Upper lobe of left lung (tissue), 6 donors: ENCODE measurements at regions not wholly inside any gene's neighbourhood (a gene's known extent, or its start where the extent isn't known, plus 50 kb on each side); places are given as distances from the start of the nearest gene placed in this dataset.
"Not testable (repeated sequence)": the region's sequence is repeated elsewhere in the genome, so short reads cannot be mapped to it uniquely, and the experiment has no call there.

Experiments
- ATAC-seq, 2 donors: fragments of 200-7000 bp; cut with Tn5 transposase; one replicate each; pipeline ENCODE4 v1.9.1; 2022; ENCODE audit warnings: mild to moderate bottlenecking in 2 of 2, moderate library complexity in 2 of 2; ENCODE audit not compliant: low FRiP score in 2 of 2
- DNase-seq, 2 donors: peaks; one replicate each; pipeline ENCODE4 v3.0.0-alpha.2; 2019 to 2020
- H3K27ac ChIP-seq, 4 donors: fragments of 200-600 bp; sonication (generic); one replicate each; pipeline ENCODE4 v1.5.1; 2016 to 2019
- H3K27me3 ChIP-seq, 4 donors: fragments of 200-600 bp; sonication (generic); one replicate each; pipeline ENCODE4 v1.5.1; 2017 to 2019
- H3K36me3 ChIP-seq, 4 donors: fragments of 200-600 bp; sonication (generic); one replicate each; pipeline ENCODE4 v1.5.1; 2016 to 2019
- H3K4me1 ChIP-seq, 4 donors: fragments of 200-600 bp; sonication (generic); one replicate each; pipeline ENCODE4 v1.5.1; 2018 to 2019
- H3K4me3 ChIP-seq, 4 donors: fragments of 200-600 bp; sonication (generic); one replicate each; pipeline ENCODE4 v1.5.1; 2017 to 2019; ENCODE audit warnings: mild to moderate bottlenecking in 2 of 4, moderate library complexity in 1 of 4
- H3K9me3 ChIP-seq, 4 donors: fragments of 200-600 bp; sonication (generic); one replicate each; pipeline ENCODE4 v1.5.1; 2018 to 2019
- CTCF ChIP-seq, 6 experiments: fragments of 450-650 bp in 4 of 6; fragments of 200-600 bp in 2 of 6; sonication (generic) in 2 of 6; IDR thresholded peaks; one replicate each; pipeline ENCODE4 v1.5.1; 2016 to 2019; ENCODE audit warnings: antibody characterized with exemption in 6 of 6
- EP300 ChIP-seq, 4 donors: sonication (generic); formaldehyde crosslinking; IDR thresholded peaks; one replicate each; pipeline ENCODE4 v1.5.1; 2017; ENCODE audit warnings: antibody characterized with exemption in 4 of 4, control low read depth in 2 of 4
- POLR2A ChIP-seq, 4 donors: fragments of 450-650 bp; IDR thresholded peaks; one replicate each; pipeline ENCODE4 v1.5.1; 2016 to 2017; ENCODE audit warnings: antibody characterized with exemption in 4 of 4, mild to moderate bottlenecking in 2 of 4
- POLR2AphosphoS5 ChIP-seq, 2 donors: sonication (generic); formaldehyde crosslinking; IDR thresholded peaks; one replicate each; pipeline ENCODE4 v1.5.1; 2017; ENCODE audit warnings: antibody characterized with exemption in 2 of 2
- WGBS, 2 donors: methylation state at CpG; one replicate each; pipeline ENCODE4 v1.1.5; 2017 to 2018; 5-methylcytosine and 5-hydroxymethylcytosine counted together
- donor health status: DM: no; HTN: no; CAD: no; lungs with moderate emphysema.
- donor health status: DM: no; HTN: yes; CAD: no; lungs with severe emphysema.

DNA sequence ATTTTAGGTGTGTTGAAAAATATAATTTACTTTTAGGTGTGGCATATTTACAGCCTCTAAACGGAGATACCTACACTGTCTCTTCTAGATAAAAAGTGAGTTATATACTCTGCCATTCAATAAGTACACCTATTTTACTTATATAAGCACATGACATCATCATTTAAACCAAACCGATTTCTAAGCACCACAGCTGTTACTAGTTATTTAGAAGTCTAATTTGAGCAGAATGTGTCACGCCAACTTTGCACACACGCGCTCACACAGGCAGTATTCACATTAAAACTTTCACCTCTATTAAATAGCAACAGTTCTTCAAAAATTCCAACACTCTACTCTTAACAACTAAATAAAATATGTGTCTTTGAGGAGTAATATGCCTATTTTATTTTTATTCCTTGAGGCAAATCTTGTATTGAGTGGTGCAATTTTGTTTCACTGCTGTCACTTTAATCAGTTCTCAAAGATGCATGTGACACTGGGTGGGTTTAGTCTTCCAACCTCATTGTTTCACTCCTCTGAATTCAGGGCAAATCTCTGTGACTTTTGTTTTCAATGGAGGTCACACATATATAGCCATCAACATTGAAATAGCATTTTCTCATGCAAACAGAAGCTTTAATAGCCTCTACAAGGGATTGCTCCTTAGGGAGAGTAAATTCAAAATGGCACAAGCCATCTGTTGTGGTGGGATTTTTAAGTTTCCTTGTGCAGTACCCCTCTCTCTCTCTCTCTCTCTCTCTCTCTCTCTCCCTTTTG lies 721.0 kb downstream of the PLCL1 start:
- Histone ChIP-seq H3K4me3 (no peak overlapping the region), H3K36me3 (no peaks in the 10 kb centered on the region), H3K9me3 (no peaks in the 10 kb centered on the region), H3K27me3 (no peaks in the 10 kb centered on the region), H3K27ac (no peak overlapping the region), H3K4me1 (no peaks in the 10 kb centered on the region)
- WGBS, 2 donors = 79 to 83% methylated on average over 5 of the region's 5 CpGs
- DNase-seq = no peak
- TF ChIP-seq POLR2AphosphoS5 (IDR thresholded peaks at IDR 0.05) (no peak), CTCF (IDR thresholded peaks at IDR 0.05) (no peak), EP300 (IDR thresholded peaks at IDR 0.05) (no peak), POLR2A (IDR thresholded peaks at IDR 0.05) (no peak)
- no peak for ATAC-seq

GRCh38 chr2:198523710-198524109 lies 719.3 kb downstream of the PLCL1 start:
- Histone ChIP-seq H3K27ac (no peak overlapping the region), H3K4me1 (no peaks in the 10 kb centered on the region), H3K27me3 (no peaks in the 10 kb centered on the region), H3K9me3 (no peaks in the 10 kb centered on the region), H3K36me3 (no peaks in the 10 kb centered on the region), H3K4me3 (no peak overlapping the region)
- ATAC-seq (no peak), DNase-seq (no peak)
- WGBS, 2 donors = 63 to 66% methylated on average over 2 of the region's 2 CpGs
- no peak for TF ChIP-seq CTCF (IDR thresholded peaks at IDR 0.05)
- TF ChIP-seq POLR2A (IDR thresholded peaks at IDR 0.05) = no peak
- TF ChIP-seq POLR2AphosphoS5 (IDR thresholded peaks at IDR 0.05) = no peak
- no peak for TF ChIP-seq EP300 (IDR thresholded peaks at IDR 0.05)

GRCh38 chr2:198518935-198519334 lies 714.5 kb downstream of the PLCL1 start:
- WGBS, 2 donors = 95% methylated on average over 2 of the region's 2 CpGs
- TF ChIP-seq CTCF (IDR thresholded peaks at IDR 0.05) = no peak
- no peak for TF ChIP-seq EP300 (IDR thresholded peaks at IDR 0.05)
- no peak for TF ChIP-seq POLR2AphosphoS5 (IDR thresholded peaks at IDR 0.05)
- no peak for TF ChIP-seq POLR2A (IDR thresholded peaks at IDR 0.05)

GRCh38 chr2:198517976-198518375 lies 713.6 kb downstream of the PLCL1 start:
- no peak overlapping the region for H3K27ac ChIP-seq
- H3K9me3 ChIP-seq = no peaks in the 10 kb centered on the region
- no peak for ATAC-seq
- H3K36me3 ChIP-seq = no peaks in the 10 kb centered on the region
- no peaks in the 10 kb centered on the region for H3K4me1 ChIP-seq
- TF ChIP-seq EP300 (IDR thresholded peaks at IDR 0.05) = no peak
- no peak for TF ChIP-seq POLR2A (IDR thresholded peaks at IDR 0.05)
- no peak for TF ChIP-seq CTCF (IDR thresholded peaks at IDR 0.05)
- no peak for TF ChIP-seq POLR2AphosphoS5 (IDR thresholded peaks at IDR 0.05)
- no peak overlapping the region for H3K4me3 ChIP-seq
- H3K27me3 ChIP-seq = no peaks in the 10 kb centered on the region
- no peak for DNase-seq
- WGBS, 2 donors = 74 to 86% methylated on average over 2 of the region's 2 CpGs

More at GRCh38 chr2:198518935-198519334, 714.5 kb downstream of the PLCL1 start:
- Histone ChIP-seq H3K9me3 (no peaks in the 10 kb centered on the region), H3K4me3 (no peak overlapping the region), H3K27ac (no peak overlapping the region), H3K4me1 (no peaks in the 10 kb centered on the region), H3K36me3 (no peaks in the 10 kb centered on the region), H3K27me3 (no peaks in the 10 kb centered on the region)
- ATAC-seq = no peak
- DNase-seq = no peak

DNA sequence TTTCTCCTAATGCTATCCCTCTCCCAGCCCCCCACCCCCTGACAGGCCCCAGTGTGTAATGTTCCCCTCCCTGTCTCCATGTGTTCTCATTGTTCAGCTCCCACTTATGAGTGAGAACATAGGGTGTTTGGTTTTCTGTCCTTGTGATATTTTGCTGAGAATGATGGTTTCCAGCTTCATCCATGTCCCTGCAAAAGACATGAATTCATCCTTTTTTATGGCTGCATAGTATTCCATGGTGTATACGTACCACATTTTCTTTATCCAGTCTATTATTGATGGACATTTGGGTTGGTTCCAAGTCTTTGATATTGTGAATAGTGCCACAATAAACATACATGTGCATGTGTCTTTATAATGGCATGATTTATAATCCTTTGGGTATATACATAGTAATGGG lies 704.2 kb downstream of the PLCL1 start:
- WGBS, 2 donors = 100% methylated on average over 1 of the region's 1 CpG
- not testable (repeated sequence) for H3K27me3 ChIP-seq, DNase-seq, H3K36me3 ChIP-seq, ATAC-seq, H3K27ac ChIP-seq, H3K4me3 ChIP-seq, H3K9me3 ChIP-seq, H3K4me1 ChIP-seq
